HG03066 (cell line): ENCODE measurements at regions not wholly inside any gene's neighbourhood (a gene's known extent, or its start where the extent isn't known, plus 50 kb on each side); places are given as distances from the start of the nearest gene placed in this dataset.
"Not testable (repeated sequence)": the region's sequence is repeated elsewhere in the genome, so short reads cannot be mapped to it uniquely, and the experiment has no call there.

Source experiments
- ATAC-seq: cut with Tn5 transposase; IDR thresholded peaks from one replicate; pipeline ENCODE4 v1.9.1; 2021; ENCODE audit warnings: low read depth; ENCODE audit not compliant: unreplicated experiment

- no peak for ATAC-seq
Observed at GRCh38 chr22:49475253-49475652, 352.4 kb downstream of the BRD1 start.

DNA sequence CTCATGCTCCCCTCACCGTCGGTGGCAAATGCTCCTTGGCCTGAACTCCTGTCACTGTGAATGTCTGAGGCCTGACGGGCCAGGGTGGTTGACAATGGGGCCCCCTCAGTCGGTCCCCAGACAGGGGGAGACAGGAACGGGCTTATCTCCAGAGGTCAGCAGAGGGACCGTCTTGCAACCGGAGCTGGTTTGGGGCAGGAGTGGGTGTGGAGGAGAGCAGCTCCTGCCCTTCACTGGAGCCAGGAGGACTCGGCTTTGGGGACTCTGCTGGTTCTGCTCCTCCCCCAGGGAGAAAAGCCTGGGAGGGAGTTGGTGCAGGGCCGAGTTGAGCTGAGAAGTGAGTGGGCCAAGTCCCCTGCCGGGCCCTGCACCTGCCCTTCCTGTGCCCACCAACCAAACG lies 354.4 kb downstream of the BRD1 start:
- no peak for ATAC-seq

DNA sequence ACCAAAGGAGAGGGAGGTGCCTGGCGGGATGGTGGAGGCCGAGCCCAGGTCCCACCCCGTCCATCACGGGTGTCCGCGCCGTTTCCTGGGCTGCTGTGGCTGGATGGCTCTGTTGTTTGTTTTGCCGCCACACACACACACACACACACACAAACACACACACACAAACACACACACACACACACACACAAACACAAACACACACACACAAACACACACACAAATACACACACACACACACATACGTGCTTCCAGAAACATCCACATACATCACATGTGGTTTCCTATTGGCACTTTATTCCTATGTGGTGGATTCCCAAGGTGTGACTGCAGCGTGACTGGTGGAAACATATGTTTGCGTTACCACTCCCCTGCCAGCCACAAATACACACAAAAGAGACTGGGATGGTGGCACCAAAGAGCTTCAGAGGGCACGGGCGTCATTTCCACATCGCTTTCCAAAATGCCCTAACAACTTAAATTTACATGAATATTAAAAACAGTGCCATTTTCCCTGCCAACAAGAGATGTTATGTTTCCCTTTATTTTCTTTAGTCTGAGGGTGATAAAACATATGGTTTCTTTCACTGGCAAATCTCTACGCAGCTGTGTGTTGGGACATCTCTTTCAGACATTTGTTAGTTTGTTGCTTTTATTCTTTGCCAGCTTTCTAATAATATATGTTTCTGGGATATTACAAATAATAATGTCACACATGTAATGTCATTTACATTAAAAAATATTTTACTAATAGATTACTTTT lies 356.8 kb downstream of the BRD1 start:
- ATAC-seq, result no peak

DNA sequence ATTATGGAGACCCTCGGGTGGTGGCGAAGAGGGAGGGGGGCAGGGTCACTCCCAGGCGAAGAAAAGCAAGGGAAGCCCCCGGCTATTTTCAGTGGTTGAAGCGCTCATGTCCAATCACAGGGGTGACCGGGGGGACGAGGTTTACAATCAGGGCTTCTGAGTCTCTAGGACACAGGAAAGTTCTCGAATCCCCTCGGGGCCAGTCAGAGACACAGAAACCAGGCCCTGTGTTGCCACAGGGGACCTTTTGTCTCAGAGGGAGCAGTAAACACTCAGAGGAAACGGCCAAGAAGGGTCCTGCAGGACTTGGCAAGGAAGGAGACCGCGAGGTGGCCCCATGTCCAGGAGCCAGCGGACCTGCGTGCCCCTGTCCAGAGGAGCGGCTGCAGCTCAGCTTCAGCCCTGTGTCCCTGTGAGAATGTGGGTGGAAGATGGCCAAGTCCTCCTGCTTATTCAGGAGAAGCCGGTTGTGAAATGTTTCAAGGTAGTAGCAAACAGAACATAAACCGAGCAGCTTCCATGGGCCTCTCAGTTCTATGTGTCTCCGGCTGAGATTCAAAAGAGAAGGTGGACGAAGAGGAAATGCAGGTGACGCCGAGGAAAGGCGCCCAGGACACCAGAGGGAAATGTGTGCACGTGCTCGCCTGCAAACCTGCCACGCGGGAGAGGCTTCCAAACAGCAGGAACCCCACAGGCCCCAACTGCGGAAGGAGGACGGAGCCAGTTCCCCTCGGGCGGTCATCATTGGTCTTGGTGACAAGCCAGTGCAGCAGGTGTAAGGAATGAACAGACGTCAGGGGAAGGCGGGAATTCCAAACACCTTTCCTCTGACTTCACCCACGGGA lies 357.6 kb downstream of the BRD1 start:
- no peak for ATAC-seq

GRCh38 chr22:49468487-49469198 lies 359.0 kb downstream of the BRD1 start:
- ATAC-seq, result no peak

DNA sequence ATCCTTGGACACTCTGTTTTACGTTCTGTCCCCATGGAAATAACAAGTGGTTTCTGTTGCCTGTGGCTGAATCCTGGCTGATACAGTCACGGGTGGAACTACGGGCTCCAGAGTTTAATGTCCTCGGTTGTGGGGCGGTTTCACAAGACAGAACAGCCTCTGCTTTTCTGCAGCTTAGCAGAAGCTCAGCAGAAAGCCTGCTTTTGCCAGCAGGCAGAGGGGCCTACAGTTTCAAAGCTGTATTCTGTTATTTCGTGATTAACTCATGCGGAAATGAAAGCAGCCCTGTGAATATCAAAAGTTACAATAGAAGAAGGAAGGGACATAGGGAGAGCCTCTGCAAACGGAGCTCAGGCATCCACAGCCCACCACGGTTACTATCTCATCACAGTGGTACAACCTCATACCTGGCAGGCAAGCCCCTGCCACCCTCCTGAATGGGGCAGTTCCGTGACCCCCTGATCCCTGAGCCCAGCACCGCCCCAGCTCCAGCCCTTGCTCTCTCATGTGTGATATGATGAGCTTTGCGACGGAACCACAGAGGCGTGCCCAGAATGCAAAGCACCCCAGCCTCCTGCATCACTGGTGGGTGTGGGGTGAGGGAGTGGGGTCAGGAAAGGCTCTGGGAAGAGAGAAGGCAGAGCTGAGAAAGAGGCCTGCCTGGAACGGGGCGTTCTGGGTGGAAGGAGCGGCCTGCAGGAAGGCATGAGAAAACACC lies 360.6 kb downstream of the BRD1 start:
- ATAC-seq, result no peak

- no peak for ATAC-seq
Observed at GRCh38 chr22:49464037-49464436, 363.6 kb downstream of the BRD1 start.

DNA sequence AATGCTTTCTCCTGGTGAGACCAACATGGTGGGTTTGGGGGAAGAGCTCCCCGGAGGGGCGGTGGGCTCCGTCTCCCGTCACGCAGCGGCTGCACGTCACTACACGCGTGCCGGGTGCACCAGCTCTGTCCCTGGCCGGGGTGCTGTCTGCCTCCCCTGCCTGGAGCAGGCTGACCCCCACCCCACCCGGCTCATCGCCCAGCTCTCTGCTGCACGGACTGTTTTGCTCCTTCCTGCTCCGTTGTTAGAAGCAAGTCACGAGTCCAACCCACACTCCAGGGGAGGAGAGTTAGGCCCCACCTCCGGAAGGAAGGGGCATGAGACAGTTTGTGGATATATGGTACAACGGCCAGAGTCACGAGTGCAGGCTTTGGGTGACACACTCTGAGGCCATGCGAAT lies 364.9 kb downstream of the BRD1 start:
- ATAC-seq, result no peak

DNA sequence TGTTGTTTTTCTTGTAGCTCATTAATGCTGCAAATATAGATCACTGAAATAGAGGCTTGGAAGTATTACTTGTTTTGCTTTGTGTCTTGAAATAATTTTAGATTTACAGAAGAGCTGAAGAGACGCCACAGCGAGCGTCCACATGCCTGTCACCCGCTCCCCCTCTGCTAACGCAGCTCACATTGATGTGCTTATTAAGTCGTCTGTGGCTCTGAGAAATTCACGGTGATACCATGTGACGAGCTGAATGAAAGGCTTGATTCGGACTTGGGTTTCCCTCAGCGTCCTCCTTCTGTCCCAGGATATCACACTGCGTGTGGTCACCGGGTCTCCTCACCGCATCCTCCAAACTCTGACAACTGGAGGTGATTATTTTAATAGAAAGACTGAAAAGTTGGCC lies 365.4 kb downstream of the BRD1 start:
- ATAC-seq, result no peak

DNA sequence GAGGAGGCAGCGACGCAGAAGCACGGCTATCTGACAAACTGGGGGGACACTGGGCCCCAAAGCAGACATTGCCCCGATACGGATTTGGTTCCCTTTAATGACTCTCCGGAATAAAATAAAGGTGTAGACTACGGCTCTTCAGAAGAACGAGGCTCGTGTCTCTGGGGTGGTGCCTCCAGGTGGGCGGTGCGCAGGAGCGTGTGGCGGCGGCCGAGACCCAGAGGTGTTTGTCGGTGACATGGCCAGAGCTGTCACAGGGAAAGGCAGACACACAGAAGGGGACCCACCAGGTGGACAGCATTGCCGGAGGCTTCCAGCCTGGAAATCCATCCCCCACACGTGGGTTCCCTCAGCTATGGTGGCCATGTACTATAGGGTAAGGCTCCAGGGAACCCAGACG lies 366.0 kb downstream of the BRD1 start:
- ATAC-seq, result no peak

DNA sequence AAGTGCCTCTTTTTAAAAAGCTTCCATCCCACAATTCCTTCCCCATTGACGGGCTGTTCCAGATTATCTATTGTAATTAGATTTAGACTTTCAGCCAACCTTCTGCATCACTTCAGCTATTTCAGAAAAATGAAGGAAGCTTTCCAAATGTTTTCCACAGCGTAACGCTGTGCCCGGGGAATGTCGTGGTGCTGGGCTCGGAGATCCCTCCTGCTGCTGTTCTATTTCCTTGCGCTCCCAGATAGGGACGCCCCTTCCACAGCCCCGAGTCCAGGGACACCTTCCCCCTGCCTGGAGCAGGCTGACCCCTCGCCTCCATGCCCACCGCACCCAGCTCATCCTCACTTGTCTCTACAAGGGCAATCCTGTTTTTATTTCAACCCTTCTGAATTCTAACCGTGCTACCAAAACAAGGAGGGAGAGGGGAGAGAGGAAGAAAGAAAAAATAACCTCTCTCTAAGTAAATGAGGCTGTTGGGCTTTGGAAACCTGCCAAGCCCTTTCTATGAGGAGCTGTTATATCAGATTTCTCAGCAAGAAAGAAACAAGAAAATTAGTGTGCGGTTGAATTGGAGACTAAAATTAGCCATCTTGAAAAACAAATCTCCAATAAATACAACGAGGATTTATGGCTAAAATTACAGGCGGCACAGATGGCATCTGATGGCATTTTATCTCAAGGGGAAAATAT lies 366.9 kb downstream of the BRD1 start:
- ATAC-seq, result no peak

- no peak for ATAC-seq
Observed at GRCh38 chr22:49460091-49460490, 367.6 kb downstream of the BRD1 start.

- ATAC-seq, result no peak
Observed at GRCh38 chr22:49458708-49459099, 369.0 kb downstream of the BRD1 start.

DNA sequence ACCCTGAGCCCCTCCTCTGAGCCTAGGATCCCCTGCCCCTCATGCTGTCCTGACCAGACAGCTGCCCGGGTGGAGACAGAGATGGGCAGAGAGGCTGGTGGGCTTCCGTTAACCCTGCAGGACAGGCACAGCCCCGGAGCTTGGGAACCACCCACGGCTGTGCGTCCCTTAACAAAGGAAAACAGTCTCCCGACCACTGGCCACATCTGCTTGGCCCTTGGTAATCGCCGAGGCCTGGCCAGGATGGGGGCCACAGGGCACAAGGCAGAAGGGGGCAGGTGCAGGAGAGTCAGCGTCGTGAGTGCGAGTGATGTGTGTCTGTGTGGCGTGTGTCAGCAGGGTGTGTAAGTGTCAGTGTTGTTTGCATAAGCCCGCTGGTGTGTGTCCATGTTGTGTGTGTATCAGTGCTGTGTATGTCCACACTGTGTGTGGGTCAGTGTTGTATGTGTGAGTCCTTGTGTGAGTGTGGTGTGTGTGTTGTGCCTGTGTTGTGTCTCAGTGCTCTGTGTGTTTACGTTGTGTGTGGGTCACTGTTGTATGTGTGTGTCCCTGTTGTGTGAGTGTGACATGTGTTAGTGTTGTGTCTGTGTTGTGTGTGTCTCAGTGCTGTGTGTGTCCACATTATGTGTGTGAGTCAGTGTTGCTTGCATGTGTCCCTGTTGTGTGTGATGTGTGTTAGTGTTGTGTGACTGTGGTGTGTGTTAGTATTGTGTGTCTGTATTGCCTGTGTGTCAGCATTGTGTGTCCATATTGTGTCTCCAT lies 369.5 kb downstream of the BRD1 start:
- ATAC-seq, result no peak

DNA sequence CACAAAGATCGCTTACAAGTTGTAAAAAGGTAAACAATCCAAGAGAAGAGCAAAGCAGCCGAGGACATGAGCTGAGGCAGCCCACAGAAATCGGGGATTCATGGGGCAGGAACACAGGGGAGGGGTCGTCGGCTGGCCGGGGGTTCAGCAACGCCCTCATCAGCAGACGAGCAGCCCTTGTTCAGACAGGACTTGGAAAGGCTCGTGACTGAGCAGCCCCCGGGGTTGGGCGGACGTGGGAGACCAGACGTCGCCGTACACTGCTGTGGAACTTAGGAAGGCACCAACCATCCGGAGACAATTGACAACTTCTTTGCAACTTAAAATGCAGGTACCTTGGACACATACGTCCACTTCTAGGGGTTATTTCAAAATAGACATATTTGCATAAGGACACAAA lies 370.5 kb downstream of the BRD1 start:
- no peak for ATAC-seq

DNA sequence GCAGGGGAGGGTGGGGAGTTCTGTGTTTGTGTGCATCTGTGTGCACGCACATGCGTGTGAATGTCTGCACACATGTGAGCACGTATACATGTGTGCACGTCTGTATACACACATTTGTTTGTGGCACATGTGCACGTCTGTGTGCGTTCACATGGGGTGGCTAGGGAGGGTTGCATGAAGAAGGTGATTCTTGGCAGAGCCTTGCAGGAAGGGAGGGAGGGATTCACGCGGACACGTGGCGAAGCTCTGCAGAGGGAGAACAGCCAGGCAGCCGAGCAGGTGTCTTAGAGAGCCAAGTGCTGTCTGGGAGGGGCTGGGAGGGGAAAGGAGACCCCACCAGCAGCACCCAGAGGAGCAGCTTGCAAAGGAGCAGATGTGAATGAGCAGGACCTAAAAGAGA lies 372.1 kb downstream of the BRD1 start:
- ATAC-seq, result no peak

GRCh38 chr22:49454726-49455125 lies 372.9 kb downstream of the BRD1 start:
- no peak for ATAC-seq

GRCh38 chr22:49453771-49454170 lies 373.9 kb downstream of the BRD1 start:
- no peak for ATAC-seq

GRCh38 chr22:49453019-49453418 lies 374.7 kb downstream of the BRD1 start:
- not testable (repeated sequence) for ATAC-seq
